Epithelial cell of esophagus (primary cell): ENCODE measurements at regions not wholly inside any gene's neighbourhood (a gene's known extent, or its start where the extent isn't known, plus 50 kb on each side); places are given as distances from the start of the nearest gene placed in this dataset.

ENCODE experiments used
- DNase-seq: peaks from one replicate; pipeline ENCODE4 v3.0.0; 2010; ENCODE audit warnings: low read depth
- H3K4me3 ChIP-seq: 2 replicates; pipeline ENCODE4 v1.5.1; 2011; ENCODE audit warnings: mild to moderate bottlenecking, low read length, control low read depth
- TF ChIP-seq, protein P1 (sequence below): IDR thresholded peaks from 2 replicates; pipeline ENCODE4 v1.5.1; 2011; ENCODE audit warnings: low read depth, mild to moderate bottlenecking, low read length, control low read depth, inconsistent platforms; ENCODE audit not compliant: insufficient read depth; ENCODE audit errors: missing control alignments

GRCh38 chr1:184826001-184826400 lies 71.3 kb upstream of the EDEM3 start:
- TF ChIP-seq, protein P1, sequence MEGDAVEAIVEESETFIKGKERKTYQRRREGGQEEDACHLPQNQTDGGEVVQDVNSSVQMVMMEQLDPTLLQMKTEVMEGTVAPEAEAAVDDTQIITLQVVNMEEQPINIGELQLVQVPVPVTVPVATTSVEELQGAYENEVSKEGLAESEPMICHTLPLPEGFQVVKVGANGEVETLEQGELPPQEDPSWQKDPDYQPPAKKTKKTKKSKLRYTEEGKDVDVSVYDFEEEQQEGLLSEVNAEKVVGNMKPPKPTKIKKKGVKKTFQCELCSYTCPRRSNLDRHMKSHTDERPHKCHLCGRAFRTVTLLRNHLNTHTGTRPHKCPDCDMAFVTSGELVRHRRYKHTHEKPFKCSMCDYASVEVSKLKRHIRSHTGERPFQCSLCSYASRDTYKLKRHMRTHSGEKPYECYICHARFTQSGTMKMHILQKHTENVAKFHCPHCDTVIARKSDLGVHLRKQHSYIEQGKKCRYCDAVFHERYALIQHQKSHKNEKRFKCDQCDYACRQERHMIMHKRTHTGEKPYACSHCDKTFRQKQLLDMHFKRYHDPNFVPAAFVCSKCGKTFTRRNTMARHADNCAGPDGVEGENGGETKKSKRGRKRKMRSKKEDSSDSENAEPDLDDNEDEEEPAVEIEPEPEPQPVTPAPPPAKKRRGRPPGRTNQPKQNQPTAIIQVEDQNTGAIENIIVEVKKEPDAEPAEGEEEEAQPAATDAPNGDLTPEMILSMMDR: no peak
- no peak overlapping the region for H3K4me3 ChIP-seq
- DNase-seq: no peak

- TF ChIP-seq, protein P1: no peak
- DNase-seq: no peak
- no peak overlapping the region for H3K4me3 ChIP-seq
Measured at GRCh38 chr1:184825571-184825970, 70.9 kb upstream of the EDEM3 start.

- no peak overlapping the region for H3K4me3 ChIP-seq
Measured at GRCh38 chr1:184824691-184825323, 70.1 kb upstream of the EDEM3 start.

GRCh38 chr1:184823080-184823479 lies 68.4 kb upstream of the EDEM3 start:
- no peak for DNase-seq
- no peak overlapping the region for H3K4me3 ChIP-seq
- TF ChIP-seq, protein P1: no peak

More at GRCh38 chr1:184824691-184825323, 70.1 kb upstream of the EDEM3 start:
- no peak for DNase-seq
- TF ChIP-seq, protein P1: no peak

- TF ChIP-seq, protein P1: no peak
- no peak overlapping the region for H3K4me3 ChIP-seq
- no peak for DNase-seq
Measured at GRCh38 chr1:184822267-184822666, 67.6 kb upstream of the EDEM3 start.

DNA sequence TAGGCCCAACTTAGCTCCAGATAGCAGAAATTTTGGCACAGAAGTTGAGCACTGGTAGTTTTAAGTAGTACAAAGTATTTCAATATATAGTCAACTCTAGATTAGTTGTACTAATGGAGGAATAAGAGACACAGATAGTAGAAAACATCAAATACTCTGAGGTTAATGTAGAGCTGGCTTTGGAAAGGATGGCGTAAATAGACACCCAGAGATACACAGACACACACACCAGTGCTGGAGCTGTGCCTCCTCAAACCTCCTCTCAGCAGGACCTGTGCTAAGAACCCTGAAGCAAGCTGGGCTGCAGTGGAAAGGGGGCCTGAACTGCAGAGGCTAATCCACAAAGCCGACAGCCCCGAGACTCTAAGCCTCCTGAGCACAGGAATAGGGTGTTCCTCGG lies 67.0 kb upstream of the EDEM3 start:
- DNase-seq: no peak
- TF ChIP-seq, protein P1: no peak
- no peak overlapping the region for H3K4me3 ChIP-seq

DNA sequence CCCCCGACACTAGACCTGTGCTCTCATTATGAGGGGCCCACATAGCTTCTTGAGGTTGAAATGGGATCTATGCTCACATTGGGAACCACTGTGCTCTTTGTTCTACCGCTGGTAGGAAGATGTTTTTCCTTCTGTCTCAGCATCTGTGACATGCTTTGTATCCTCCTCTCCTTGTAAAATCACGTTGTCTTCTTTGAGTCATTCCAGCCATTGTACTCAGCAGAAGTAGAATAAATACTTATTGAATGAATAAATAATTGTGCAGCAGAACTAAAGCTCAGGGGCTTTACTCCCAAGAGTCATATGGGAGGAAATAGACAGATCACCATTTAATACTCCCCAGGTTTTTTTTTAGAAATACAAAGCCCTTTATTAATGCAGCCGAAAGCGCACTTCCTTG lies 66.3 kb upstream of the EDEM3 start:
- TF ChIP-seq, protein P1: no peak
- DNase-seq: no peak
- no peak overlapping the region for H3K4me3 ChIP-seq
